ENCODE measurements at regions not wholly inside any gene's neighbourhood (a gene's known extent, or its start where the extent isn't known, plus 50 kb on each side); places are given as distances from the start of the nearest gene placed in this dataset.

DNA sequence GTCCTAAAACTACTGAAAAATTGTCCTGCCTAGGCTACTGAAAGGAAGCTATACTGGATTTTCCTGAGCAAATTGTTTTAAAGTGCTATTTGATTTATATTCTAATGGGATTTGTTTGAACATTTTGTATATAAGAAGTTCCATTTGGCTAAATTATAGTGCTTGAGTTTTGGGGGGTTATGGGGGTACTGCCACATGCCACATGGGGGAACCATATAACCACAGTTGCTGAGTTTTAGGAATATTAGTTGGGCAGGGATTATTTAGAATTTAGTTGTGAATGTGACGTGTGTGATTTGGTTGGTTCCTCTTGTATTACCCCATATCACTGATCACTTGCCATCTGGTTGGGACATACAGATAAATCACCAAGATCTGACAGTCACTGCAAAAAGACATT, 224.5 kb upstream of the TAPT1 start:
- no peak overlapping the region for H3K27ac ChIP-seq (ENCODE audit: low read length)
- H3K9me3 ChIP-seq (ENCODE audit: control insufficient read depth, low read depth, low read length): no peaks in the 10 kb centered on the region
- no peaks in the 10 kb centered on the region for H3K36me3 ChIP-seq (ENCODE audit: control insufficient read depth, low read depth, low read length)
- H3K4me3 ChIP-seq (ENCODE audit: low read length): no peak overlapping the region
- peaks cover 5% of the 10 kb centered on the region for H3K4me1 ChIP-seq (ENCODE audit: control insufficient read depth, low read depth, low read length)
- no peak overlapping the region for H3K9ac ChIP-seq (ENCODE audit: low read length)
- H3K27me3 ChIP-seq (ENCODE audit: control insufficient read depth, insufficient read depth, low read length): peaks cover 62% of the 10 kb centered on the region

DNA sequence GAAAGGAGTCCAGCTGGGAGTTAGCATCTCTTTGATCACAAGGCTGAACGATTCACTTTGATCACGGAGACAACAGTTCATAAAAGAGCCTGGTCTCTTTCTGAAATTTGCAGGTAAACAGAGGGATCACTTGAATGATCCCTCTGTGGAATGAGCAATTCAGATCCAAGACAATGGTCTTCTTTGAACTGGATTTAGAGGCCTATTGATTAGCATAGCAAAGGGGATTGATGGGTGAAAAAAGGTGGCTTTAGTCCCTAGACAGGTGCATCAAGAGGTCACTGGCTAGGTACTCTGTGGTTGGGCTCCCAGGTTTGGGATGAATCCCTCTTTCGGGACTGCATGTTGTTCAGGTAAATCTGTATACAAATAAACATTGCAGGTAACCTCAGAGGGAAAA, 223.8 kb upstream of the TAPT1 start:
- peaks cover 69% of the 10 kb centered on the region for H3K27me3 ChIP-seq (ENCODE audit: control insufficient read depth, insufficient read depth, low read length)
- no peak overlapping the region for H3K9ac ChIP-seq (ENCODE audit: low read length)
- H3K36me3 ChIP-seq (ENCODE audit: control insufficient read depth, low read depth, low read length): no peaks in the 10 kb centered on the region
- peaks cover 5% of the 10 kb centered on the region for H3K4me1 ChIP-seq (ENCODE audit: control insufficient read depth, low read depth, low read length)
- no peak overlapping the region for H3K4me3 ChIP-seq (ENCODE audit: low read length)
- H3K27ac ChIP-seq (ENCODE audit: low read length): no peak overlapping the region
- no peaks in the 10 kb centered on the region for H3K9me3 ChIP-seq (ENCODE audit: control insufficient read depth, low read depth, low read length)

DNA sequence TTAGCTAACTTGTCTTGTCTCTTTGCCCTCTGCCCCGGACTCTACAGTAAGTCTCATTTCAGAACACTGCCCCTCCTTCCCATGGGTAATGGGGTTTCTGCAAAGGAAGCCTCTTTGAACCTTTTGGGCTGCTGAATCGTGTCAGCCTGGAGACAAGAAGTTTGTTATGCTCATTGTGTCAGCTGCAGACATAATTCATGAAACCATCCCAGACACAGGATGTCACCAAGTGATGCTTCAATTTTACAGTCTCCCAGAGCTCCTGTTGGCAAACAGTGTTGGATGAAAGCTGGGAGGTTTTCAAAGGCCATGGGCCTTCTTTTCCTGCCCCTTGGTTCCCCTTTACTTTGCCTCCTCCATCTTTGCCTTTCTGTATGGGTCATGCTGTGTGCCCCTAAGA, 223.1 kb upstream of the TAPT1 start:
- H3K27ac ChIP-seq (ENCODE audit: low read length): no peak overlapping the region
- peaks cover 70% of the 10 kb centered on the region for H3K27me3 ChIP-seq (ENCODE audit: control insufficient read depth, insufficient read depth, low read length)
- no peak overlapping the region for H3K9ac ChIP-seq (ENCODE audit: low read length)

DNA sequence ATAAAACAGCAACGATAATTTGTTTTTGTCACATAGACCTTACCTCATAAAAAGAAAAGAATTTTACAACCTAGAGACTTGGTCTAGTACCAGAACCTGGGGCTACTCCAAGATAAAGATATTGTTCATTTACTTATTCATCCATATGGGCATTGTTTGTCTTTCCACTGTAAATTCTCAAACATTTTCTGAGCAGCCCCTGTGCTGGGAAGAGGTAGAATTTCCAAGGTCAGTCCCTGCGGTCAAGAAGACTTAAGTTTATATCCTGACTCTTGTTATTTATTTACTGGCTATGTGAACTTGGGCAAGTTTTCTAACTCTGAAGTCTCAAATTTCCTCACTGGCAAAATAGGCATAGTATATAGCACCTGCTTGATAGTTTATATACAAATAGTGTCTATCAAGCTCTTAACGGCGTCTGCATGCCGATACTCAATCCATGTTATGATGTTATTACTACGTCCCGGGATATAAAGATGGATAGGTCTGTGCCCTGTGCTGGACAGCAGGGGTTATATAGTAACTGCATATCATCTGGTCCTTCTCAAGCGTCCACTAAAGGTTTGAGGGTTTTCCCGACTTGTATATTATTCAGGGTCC, 222.1 kb upstream of the TAPT1 start:
- no peaks in the 10 kb centered on the region for H3K36me3 ChIP-seq (ENCODE audit: control insufficient read depth, low read depth, low read length)
- no peak overlapping the region for H3K9ac ChIP-seq (ENCODE audit: low read length)
- no peak overlapping the region for H3K4me3 ChIP-seq (ENCODE audit: low read length)
- peaks cover 70% of the 10 kb centered on the region for H3K27me3 ChIP-seq (ENCODE audit: control insufficient read depth, insufficient read depth, low read length)
- H3K27ac ChIP-seq (ENCODE audit: low read length): no peak overlapping the region
- no peaks in the 10 kb centered on the region for H3K9me3 ChIP-seq (ENCODE audit: control insufficient read depth, low read depth, low read length)
- peaks cover 5% of the 10 kb centered on the region for H3K4me1 ChIP-seq (ENCODE audit: control insufficient read depth, low read depth, low read length)

More for the DNA sequence above, 223.1 kb upstream of the TAPT1 start:
- Histone ChIP-seq H3K36me3 (ENCODE audit: control insufficient read depth, low read depth, low read length) (no peaks in the 10 kb centered on the region), H3K9me3 (ENCODE audit: control insufficient read depth, low read depth, low read length) (no peaks in the 10 kb centered on the region), H3K4me3 (ENCODE audit: low read length) (no peak overlapping the region), H3K4me1 (ENCODE audit: control insufficient read depth, low read depth, low read length) (peaks cover 5% of the 10 kb centered on the region)

DNA sequence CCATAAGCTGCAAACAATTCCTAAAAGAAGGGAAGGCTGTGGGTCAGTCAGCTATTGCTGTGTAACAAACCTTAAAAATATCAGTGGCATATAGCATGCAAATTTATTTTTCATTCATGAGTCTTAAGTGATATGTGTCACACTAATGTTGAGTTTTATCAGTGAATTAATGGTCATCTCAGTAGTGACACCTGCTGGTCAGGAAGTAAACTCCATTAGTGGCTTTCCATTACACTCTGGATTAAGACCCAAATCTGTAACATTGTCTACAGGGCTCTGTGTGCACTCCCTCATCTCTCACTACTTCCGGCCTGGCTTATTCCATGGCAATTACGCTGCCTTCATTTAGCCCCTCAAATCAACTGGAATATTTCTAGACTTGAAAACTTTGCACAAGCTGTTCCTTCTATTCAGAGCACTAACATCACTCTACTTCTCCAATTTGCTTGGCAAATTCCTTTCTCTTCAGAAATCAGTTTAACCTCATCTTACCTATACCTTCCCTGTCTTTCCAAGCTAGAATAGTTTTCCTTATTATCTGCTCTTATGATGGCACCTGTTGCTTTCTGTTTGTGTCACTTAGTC, 217.3 kb upstream of the TAPT1 start:
- H3K36me3 ChIP-seq (ENCODE audit: control insufficient read depth, low read depth, low read length): no peaks in the 10 kb centered on the region
- no peak overlapping the region for H3K4me3 ChIP-seq (ENCODE audit: low read length)
- peaks cover 23% of the 10 kb centered on the region for H3K27me3 ChIP-seq (ENCODE audit: control insufficient read depth, insufficient read depth, low read length)
- H3K4me1 ChIP-seq (ENCODE audit: control insufficient read depth, low read depth, low read length): no peaks in the 10 kb centered on the region
- no peaks in the 10 kb centered on the region for H3K9me3 ChIP-seq (ENCODE audit: control insufficient read depth, low read depth, low read length)
- no peak overlapping the region for H3K9ac ChIP-seq (ENCODE audit: low read length)
- no peak overlapping the region for H3K27ac ChIP-seq (ENCODE audit: low read length)

DNA sequence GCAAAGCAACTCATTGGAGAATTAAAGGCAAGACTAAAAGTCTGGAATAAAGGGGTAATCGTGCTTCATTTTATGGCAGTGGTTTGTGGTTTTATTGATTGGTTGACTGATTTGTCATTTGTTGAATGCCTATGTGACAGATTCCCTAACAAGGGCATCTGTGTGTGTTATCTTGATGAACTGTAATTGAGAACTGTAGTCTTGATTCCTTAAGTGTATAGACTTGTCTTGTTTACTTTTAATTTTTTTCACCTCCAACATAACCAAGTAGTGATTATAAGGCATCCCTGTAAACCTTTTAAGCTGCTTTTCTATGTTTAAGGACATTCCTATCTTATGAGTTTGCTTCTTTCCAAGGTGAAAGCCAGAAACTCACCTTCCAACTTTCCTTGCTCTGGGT, 216.0 kb upstream of the TAPT1 start:
- H3K9me3 ChIP-seq (ENCODE audit: control insufficient read depth, low read depth, low read length): no peaks in the 10 kb centered on the region
- H3K27ac ChIP-seq (ENCODE audit: low read length): no peak overlapping the region
- peaks cover 10% of the 10 kb centered on the region for H3K27me3 ChIP-seq (ENCODE audit: control insufficient read depth, insufficient read depth, low read length)
- H3K4me3 ChIP-seq (ENCODE audit: low read length): no peak overlapping the region
- no peaks in the 10 kb centered on the region for H3K36me3 ChIP-seq (ENCODE audit: control insufficient read depth, low read depth, low read length)
- H3K9ac ChIP-seq (ENCODE audit: low read length): no peak overlapping the region
- H3K4me1 ChIP-seq (ENCODE audit: control insufficient read depth, low read depth, low read length): no peaks in the 10 kb centered on the region

DNA sequence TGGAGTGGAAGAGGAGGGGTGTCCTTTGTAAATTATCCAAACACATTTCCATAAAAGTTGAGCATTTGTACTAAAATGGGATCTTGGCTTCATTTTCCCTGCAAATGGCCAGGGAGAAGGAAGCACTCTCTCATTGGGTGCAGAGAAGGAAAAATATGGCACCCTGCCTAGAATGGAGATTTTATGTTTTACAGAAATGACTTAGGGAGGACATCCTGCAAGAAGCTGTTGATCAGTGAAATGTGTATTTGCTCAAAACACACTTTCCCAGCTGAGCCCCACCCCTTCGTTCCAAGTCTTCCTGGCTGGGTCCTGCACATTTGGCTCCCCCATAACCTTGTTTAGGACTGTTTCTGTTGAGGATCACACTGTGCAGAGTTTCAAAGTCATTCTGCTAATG, 213.5 kb upstream of the TAPT1 start:
- Histone ChIP-seq H3K4me3 (ENCODE audit: low read length) (no peak overlapping the region), H3K27ac (ENCODE audit: low read length) (no peak overlapping the region), H3K9ac (ENCODE audit: low read length) (no peak overlapping the region), H3K4me1 (ENCODE audit: control insufficient read depth, low read depth, low read length) (no peaks in the 10 kb centered on the region), H3K36me3 (ENCODE audit: control insufficient read depth, low read depth, low read length) (no peaks in the 10 kb centered on the region), H3K9me3 (ENCODE audit: control insufficient read depth, low read depth, low read length) (no peaks in the 10 kb centered on the region), H3K27me3 (ENCODE audit: control insufficient read depth, insufficient read depth, low read length) (no peaks in the 10 kb centered on the region)

DNA sequence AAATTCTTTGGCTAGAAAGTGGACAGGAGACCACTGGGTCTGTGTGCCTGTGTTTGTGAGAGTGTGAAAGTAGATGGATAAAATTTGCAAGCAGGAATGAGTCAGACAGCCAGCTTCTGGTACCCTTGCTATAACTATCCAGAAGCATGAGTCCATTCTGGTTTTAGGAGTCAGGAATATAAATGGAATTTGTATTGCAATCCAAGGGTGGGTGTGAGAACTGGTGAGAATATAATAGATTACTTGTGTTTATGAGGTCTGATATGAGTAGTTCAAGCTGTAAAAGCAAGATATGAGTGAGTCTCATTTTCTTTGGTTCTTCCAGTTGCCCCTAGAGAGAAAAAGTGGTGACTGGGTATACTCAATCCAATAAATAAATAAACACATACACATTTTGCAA, 212.7 kb upstream of the TAPT1 start:
- Histone ChIP-seq H3K27ac (ENCODE audit: low read length) (no peak overlapping the region), H3K4me3 (ENCODE audit: low read length) (no peak overlapping the region), H3K36me3 (ENCODE audit: control insufficient read depth, low read depth, low read length) (no peaks in the 10 kb centered on the region), H3K4me1 (ENCODE audit: control insufficient read depth, low read depth, low read length) (no peaks in the 10 kb centered on the region), H3K9ac (ENCODE audit: low read length) (no peak overlapping the region), H3K27me3 (ENCODE audit: control insufficient read depth, insufficient read depth, low read length) (no peaks in the 10 kb centered on the region), H3K9me3 (ENCODE audit: control insufficient read depth, low read depth, low read length) (no peaks in the 10 kb centered on the region)

DNA sequence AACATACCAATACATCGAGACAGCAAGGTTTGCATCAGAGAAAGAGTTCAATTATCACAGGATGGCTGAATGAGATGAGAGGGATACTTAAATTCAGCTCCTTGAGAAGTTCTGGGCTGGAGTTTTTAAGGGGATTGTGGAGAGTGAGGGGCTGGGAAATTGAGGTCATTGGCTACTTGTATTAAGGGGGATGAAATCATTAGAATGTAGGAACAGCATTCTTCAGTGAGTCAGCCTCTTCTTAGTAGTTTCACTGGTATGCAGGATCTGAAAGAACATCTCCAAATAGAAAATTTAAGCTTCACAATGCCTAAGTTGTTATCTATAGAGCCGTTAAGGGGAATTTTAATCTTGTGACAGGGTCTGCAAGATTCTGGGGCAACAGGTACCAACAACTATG, 211.6 kb upstream of the TAPT1 start:
- Histone ChIP-seq H3K27ac (ENCODE audit: low read length) (no peak overlapping the region), H3K9ac (ENCODE audit: low read length) (no peak overlapping the region), H3K27me3 (ENCODE audit: control insufficient read depth, insufficient read depth, low read length) (no peaks in the 10 kb centered on the region), H3K4me1 (ENCODE audit: control insufficient read depth, low read depth, low read length) (no peaks in the 10 kb centered on the region), H3K36me3 (ENCODE audit: control insufficient read depth, low read depth, low read length) (no peaks in the 10 kb centered on the region), H3K4me3 (ENCODE audit: low read length) (no peak overlapping the region), H3K9me3 (ENCODE audit: control insufficient read depth, low read depth, low read length) (no peaks in the 10 kb centered on the region)

DNA sequence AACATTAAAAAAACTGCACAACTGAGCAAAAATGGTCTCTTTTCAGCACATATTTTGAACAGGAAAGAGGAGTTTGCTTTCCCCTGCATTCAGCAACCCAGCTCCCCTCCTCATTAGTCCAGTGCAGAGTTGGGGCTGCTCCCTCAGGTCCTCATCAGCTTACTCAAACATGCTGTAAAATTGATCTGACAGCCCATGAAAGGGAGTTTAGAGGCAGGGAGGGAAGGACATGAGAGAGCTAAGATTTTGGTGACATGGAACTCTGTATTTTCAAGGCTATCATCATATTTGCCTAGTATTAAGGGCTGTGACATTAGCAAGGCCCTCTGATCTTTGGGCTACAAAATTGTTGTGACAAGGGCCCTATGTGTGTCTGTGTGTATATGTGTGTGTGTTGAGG, 205.6 kb upstream of the TAPT1 start:
- H3K27ac ChIP-seq (ENCODE audit: low read length): no peak overlapping the region
- no peaks in the 10 kb centered on the region for H3K4me1 ChIP-seq (ENCODE audit: control insufficient read depth, low read depth, low read length)
- no peaks in the 10 kb centered on the region for H3K36me3 ChIP-seq (ENCODE audit: control insufficient read depth, low read depth, low read length)
- H3K4me3 ChIP-seq (ENCODE audit: low read length): no peak overlapping the region
- H3K27me3 ChIP-seq (ENCODE audit: control insufficient read depth, insufficient read depth, low read length): no peaks in the 10 kb centered on the region
- H3K9ac ChIP-seq (ENCODE audit: low read length): no peak overlapping the region
- no peaks in the 10 kb centered on the region for H3K9me3 ChIP-seq (ENCODE audit: control insufficient read depth, low read depth, low read length)

DNA sequence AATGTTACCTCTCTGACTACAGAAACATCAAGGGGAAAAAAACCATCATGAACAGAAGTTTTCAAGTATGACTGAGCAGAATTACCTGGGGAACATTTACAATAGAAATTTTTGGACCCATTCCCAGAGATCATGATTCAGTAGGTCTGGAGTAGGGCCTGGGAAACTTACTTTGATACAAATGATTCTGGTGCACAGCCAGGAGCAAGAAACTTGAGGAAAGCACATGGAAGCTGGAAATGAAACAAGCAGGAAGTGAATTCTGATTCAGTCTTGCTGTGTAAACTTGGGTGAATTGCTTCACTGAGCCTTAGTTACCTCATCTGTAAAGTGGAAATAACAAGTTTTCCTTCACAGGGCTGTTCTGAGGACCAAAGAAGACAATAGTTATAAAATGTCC, 192.5 kb upstream of the TAPT1 start:
- H3K4me3 ChIP-seq (ENCODE audit: low read length): no peak overlapping the region
- no peak overlapping the region for H3K9ac ChIP-seq (ENCODE audit: low read length)
- H3K4me1 ChIP-seq (ENCODE audit: control insufficient read depth, low read depth, low read length): no peaks in the 10 kb centered on the region
- no peaks in the 10 kb centered on the region for H3K36me3 ChIP-seq (ENCODE audit: control insufficient read depth, low read depth, low read length)
- no peak overlapping the region for H3K27ac ChIP-seq (ENCODE audit: low read length)
- no peaks in the 10 kb centered on the region for H3K27me3 ChIP-seq (ENCODE audit: control insufficient read depth, insufficient read depth, low read length)
- no peaks in the 10 kb centered on the region for H3K9me3 ChIP-seq (ENCODE audit: control insufficient read depth, low read depth, low read length)

DNA sequence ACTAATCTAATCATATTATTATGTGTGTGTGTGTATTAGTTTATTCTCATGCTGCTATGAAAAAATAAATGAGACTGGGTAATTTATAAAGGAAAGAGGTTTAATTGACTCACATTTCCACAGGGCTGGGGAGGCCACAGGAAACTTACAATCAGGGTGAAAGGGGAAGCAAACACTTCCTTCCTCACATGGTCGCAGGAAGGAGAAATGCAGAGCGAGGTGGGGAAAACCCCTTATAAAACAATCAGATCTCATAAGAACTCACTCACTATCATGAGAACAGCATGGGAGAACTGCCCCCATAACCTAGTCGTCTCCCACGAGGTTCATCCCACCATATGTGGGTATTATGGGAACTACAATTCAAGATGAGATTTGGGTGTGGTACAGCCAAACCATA, 190.9 kb upstream of the TAPT1 start:
- Histone ChIP-seq H3K4me1 (ENCODE audit: control insufficient read depth, low read depth, low read length) (no peaks in the 10 kb centered on the region), H3K27ac (ENCODE audit: low read length) (no peak overlapping the region), H3K9ac (ENCODE audit: low read length) (no peak overlapping the region), H3K27me3 (ENCODE audit: control insufficient read depth, insufficient read depth, low read length) (no peaks in the 10 kb centered on the region), H3K4me3 (ENCODE audit: low read length) (no peak overlapping the region), H3K36me3 (ENCODE audit: control insufficient read depth, low read depth, low read length) (no peaks in the 10 kb centered on the region), H3K9me3 (ENCODE audit: control insufficient read depth, low read depth, low read length) (no peaks in the 10 kb centered on the region)

Data from iPS-18a (cell line).